HEK293 (cell line): ENCODE measurements at regions not wholly inside any gene's neighbourhood (a gene's known extent, or its start where the extent isn't known, plus 50 kb on each side); places are given as distances from the start of the nearest gene placed in this dataset.

ENCODE experiments used
- CTCF ChIA-PET: fragments of 350-600 bp; formaldehyde crosslinking; extraction: SDS; loops from one replicate; lab custom pipeline; 2021; ENCODE audit warnings: antibody characterized with exemption; lab: Yijun Ruan, JAX
- POLR2A ChIA-PET: fragments of 300-600 bp; formaldehyde crosslinking; extraction: SDS; loops from one replicate; lab custom pipeline; 2020; ENCODE audit warnings: antibody characterized with exemption, inconsistent platforms; lab: Yijun Ruan, JAX
- H3K27ac ChIP-seq: fragments of 200-500 bp; sonication (Bioruptor generic); 2 replicates; pipeline ENCODE4 v1.5.1; 2014; ENCODE audit warnings: low read depth, low read length, control low read depth, inconsistent platforms; ENCODE audit errors: extremely low read depth
- H3K36me3 ChIP-seq, 2 experiments: fragments of 200-500 bp in 1 of 2; sonication (Bioruptor generic) in 1 of 2; 1 replicate in 1 of 2; 2 replicates in 1 of 2; pipeline ENCODE4 v1.5.1; 2014 to 2017; ENCODE audit warnings: inconsistent platforms in 2 of 2, low read length in 2 of 2; ENCODE audit not compliant: control insufficient read depth in 2 of 2, insufficient read depth in 1 of 2
- H3K4me1 ChIP-seq: fragments of 200-500 bp; sonication (Bioruptor generic); 2 replicates; pipeline ENCODE4 v1.5.1; 2014; ENCODE audit warnings: mild to moderate bottlenecking, low read length, inconsistent platforms; ENCODE audit not compliant: control insufficient read depth, insufficient read depth
- H3K4me3 ChIP-seq: 2 replicates; pipeline ENCODE4 v1.5.1; 2011; ENCODE audit warnings: low read depth, mild to moderate bottlenecking, control low read depth, low read length, moderate library complexity
- H3K9me3 ChIP-seq: fragments of 200-500 bp; sonication (Bioruptor generic); 2 replicates; pipeline ENCODE4 v1.5.1; 2014; ENCODE audit warnings: low read depth, low read length, inconsistent platforms; ENCODE audit not compliant: control insufficient read depth, insufficient read depth
- INSM2 ChIP-seq: fragments of 450-650 bp; formaldehyde crosslinking; IDR thresholded peaks from 2 replicates; pipeline ENCODE4 v1.5.1; 2016; ENCODE audit warnings: missing biosample characterization, missing genetic modification characterization
- PBX3 ChIP-seq: sonication (generic); formaldehyde crosslinking; IDR thresholded peaks from 2 replicates; pipeline ENCODE4 v1.8.1; 2022; ENCODE audit warnings: mild to moderate bottlenecking, moderate library complexity, missing genetic modification reagents
- PRDM10 ChIP-seq: fragments of 450-650 bp; formaldehyde crosslinking; IDR thresholded peaks from 2 replicates; pipeline ENCODE4 v1.5.1; 2016; ENCODE audit warnings: missing biosample characterization, missing genetic modification characterization
- WT1 ChIP-seq: fragments of 450-650 bp; formaldehyde crosslinking; IDR thresholded peaks from 2 replicates; pipeline ENCODE4 v1.5.1; 2016; ENCODE audit warnings: missing biosample characterization, missing genetic modification characterization
- ZNF16 ChIP-seq: fragments of 450-650 bp; formaldehyde crosslinking; IDR thresholded peaks from 2 replicates; pipeline ENCODE4 v1.5.1; 2016; ENCODE audit warnings: low read depth, missing biosample characterization, missing genetic modification characterization
- ZNF37A ChIP-seq: fragments of 450-650 bp; IDR thresholded peaks from 2 replicates; pipeline ENCODE4 v1.5.1; 2018; ENCODE audit warnings: missing biosample characterization, missing genetic modification characterization
- ZNF398 ChIP-seq: fragments of 450-650 bp; formaldehyde crosslinking; IDR thresholded peaks from 2 replicates; pipeline ENCODE4 v1.5.1; 2017; ENCODE audit warnings: missing biosample characterization, missing genetic modification characterization
- ZNF513 ChIP-seq: fragments of 450-650 bp; IDR thresholded peaks from 2 replicates; pipeline ENCODE4 v1.5.1; 2018; ENCODE audit warnings: missing biosample characterization, missing genetic modification characterization
- ZNF544 ChIP-seq: fragments of 450-650 bp; formaldehyde crosslinking; IDR thresholded peaks from 2 replicates; pipeline ENCODE4 v1.5.0; 2017; ENCODE audit warnings: missing biosample characterization, missing genetic modification characterization
- ZNF585B ChIP-seq: fragments of 450-650 bp; formaldehyde crosslinking; IDR thresholded peaks from 2 replicates; pipeline ENCODE4 v1.5.1; 2016; ENCODE audit warnings: missing biosample characterization, missing genetic modification characterization
- ZNF664 ChIP-seq: fragments of 450-650 bp; formaldehyde crosslinking; IDR thresholded peaks from 2 replicates; pipeline ENCODE4 v1.5.1; 2016; ENCODE audit warnings: missing biosample characterization, missing genetic modification characterization
- ZSCAN18 ChIP-seq: fragments of 450-650 bp; formaldehyde crosslinking; IDR thresholded peaks from 2 replicates; pipeline ENCODE4 v1.5.1; 2016; ENCODE audit warnings: missing biosample characterization, missing genetic modification characterization
- ZXDB ChIP-seq: fragments of 450-650 bp; formaldehyde crosslinking; IDR thresholded peaks from 2 replicates; pipeline ENCODE4 v1.5.1; 2016; ENCODE audit warnings: missing biosample characterization, missing genetic modification characterization
- TF ChIP-seq, protein P1 (sequence below): fragments of 450-650 bp; formaldehyde crosslinking; IDR thresholded peaks from 2 replicates; pipeline ENCODE4 v1.5.1; 2017; ENCODE audit warnings: missing biosample characterization, missing genetic modification characterization

DNA sequence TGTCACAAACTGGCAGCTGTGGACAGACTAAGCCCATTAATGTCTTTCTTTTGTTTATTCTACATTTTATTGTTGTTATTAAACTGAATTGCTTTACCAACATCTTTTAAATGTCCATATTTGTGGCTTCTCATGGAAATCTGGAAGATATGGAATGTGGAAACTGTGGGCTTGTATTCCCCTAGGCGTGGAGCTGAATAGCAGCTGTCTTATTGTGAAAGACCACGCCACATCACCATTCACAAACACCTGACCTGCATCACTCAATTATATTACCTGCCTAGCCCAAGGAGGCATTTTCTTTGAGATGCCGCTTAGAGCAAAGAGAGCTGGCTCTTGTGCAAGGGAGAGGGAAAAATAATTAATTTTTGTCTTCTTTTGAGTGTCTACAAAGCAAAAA lies 96.9 kb upstream of the GPRIN3 start (continued):
- TF ChIP-seq PRDM10 (tag by site-specific recombination) (no peak), ZNF398 (tag by site-specific recombination) (no peak), ZNF664 (tag by site-specific recombination) (no peak), ZSCAN18 (tag by site-specific recombination) (no peak), ZNF544 (tag by site-specific recombination) (no peak), ZNF37A (tag by site-specific recombination) (no peak), ZXDB (tag by site-specific recombination) (no peak)

DNA sequence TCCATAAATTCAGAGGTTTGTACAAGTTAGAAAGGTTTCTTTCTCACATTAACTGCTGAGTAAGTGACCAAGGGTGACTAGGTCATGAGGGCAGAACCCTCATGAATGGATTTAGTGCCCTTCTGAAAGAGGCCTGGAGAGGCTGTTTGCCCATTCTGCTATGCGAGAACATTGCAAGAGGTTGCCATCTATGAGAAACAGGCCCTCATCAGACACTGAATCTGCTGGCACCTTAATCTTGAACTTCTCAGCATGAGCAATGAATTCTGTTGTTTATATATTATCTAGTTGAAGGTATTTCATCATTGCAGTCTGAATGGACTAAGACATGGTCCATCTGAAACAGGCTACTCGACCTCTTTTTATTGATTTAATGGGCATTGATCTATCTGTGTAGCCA lies 96.2 kb upstream of the GPRIN3 start:
- ChIA-PET CTCF (no interaction called here), POLR2A (no interaction called here)
- Histone ChIP-seq H3K4me3 (no peak overlapping the region), H3K27ac (no peak overlapping the region), H3K9me3 (no peaks in the 10 kb centered on the region)
- no peak for TF ChIP-seq PBX3 (CRISPR knock-in tag)
- TF ChIP-seq, all 188 proteins: peak for 0
- Histone ChIP-seq H3K4me1 (no peaks in the 10 kb centered on the region), H3K36me3 (no peaks in the 10 kb centered on the region)

- ChIA-PET CTCF (no interaction called here), POLR2A (no interaction called here)
- no peak overlapping the region for H3K4me3 ChIP-seq
- TF ChIP-seq INSM2 (tag by site-specific recombination) (no peak), ZNF16 (no peak), ZNF513 (tag by site-specific recombination) (no peak), ZNF585B (tag by site-specific recombination) (no peak), WT1 (tag by site-specific recombination) (no peak)
- TF ChIP-seq, protein P1, sequence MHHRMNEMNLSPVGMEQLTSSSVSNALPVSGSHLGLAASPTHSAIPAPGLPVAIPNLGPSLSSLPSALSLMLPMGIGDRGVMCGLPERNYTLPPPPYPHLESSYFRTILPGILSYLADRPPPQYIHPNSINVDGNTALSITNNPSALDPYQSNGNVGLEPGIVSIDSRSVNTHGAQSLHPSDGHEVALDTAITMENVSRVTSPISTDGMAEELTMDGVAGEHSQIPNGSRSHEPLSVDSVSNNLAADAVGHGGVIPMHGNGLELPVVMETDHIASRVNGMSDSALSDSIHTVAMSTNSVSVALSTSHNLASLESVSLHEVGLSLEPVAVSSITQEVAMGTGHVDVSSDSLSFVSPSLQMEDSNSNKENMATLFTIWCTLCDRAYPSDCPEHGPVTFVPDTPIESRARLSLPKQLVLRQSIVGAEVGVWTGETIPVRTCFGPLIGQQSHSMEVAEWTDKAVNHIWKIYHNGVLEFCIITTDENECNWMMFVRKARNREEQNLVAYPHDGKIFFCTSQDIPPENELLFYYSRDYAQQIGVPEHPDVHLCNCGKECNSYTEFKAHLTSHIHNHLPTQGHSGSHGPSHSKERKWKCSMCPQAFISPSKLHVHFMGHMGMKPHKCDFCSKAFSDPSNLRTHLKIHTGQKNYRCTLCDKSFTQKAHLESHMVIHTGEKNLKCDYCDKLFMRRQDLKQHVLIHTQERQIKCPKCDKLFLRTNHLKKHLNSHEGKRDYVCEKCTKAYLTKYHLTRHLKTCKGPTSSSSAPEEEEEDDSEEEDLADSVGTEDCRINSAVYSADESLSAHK: no peak
Measured at GRCh38 chr4:89400287-89401035, 92.9 kb upstream of the GPRIN3 start.

More at GRCh38 chr4:89400287-89401035, 92.9 kb upstream of the GPRIN3 start:
- no peaks in the 10 kb centered on the region for H3K4me1 ChIP-seq
- no peaks in the 10 kb centered on the region for H3K36me3 ChIP-seq
- no peak overlapping the region for H3K27ac ChIP-seq
- H3K9me3 ChIP-seq: no peaks in the 10 kb centered on the region
